HG02884 (cell line): ENCODE measurements at regions not wholly inside any gene's neighbourhood (a gene's known extent, or its start where the extent isn't known, plus 50 kb on each side); places are given as distances from the start of the nearest gene placed in this dataset.
"Not testable (repeated sequence)": the region's sequence is repeated elsewhere in the genome, so short reads cannot be mapped to it uniquely, and the experiment has no call there.

ENCODE experiments used
- ATAC-seq: cut with Tn5 transposase; IDR thresholded peaks from one replicate; pipeline ENCODE4 v1.9.1; 2021; ENCODE audit warnings: mild to moderate bottlenecking, moderate library complexity; ENCODE audit not compliant: unreplicated experiment

GRCh38 chr17:16844669-16845068, 127.2 kb downstream of the TNFRSF13B start:
- ATAC-seq, result not testable (repeated sequence)

- ATAC-seq, result not testable (repeated sequence)
Observed at GRCh38 chr17:16843511-16843910, 128.4 kb downstream of the TNFRSF13B start.

- ATAC-seq, result not testable (repeated sequence)
Observed at GRCh38 chr17:16842346-16842745, 129.6 kb downstream of the TNFRSF13B start.

GRCh38 chr17:16841896-16842295, 130.0 kb downstream of the TNFRSF13B start:
- ATAC-seq, result not testable (repeated sequence)

GRCh38 chr17:16840219-16840618, 131.7 kb downstream of the TNFRSF13B start:
- ATAC-seq, result not testable (repeated sequence)

- not testable (repeated sequence) for ATAC-seq
Observed at GRCh38 chr17:16839242-16840175, 132.4 kb downstream of the TNFRSF13B start.

- ATAC-seq, result not testable (repeated sequence)
Observed at GRCh38 chr17:16838795-16839194, 133.1 kb downstream of the TNFRSF13B start.

- ATAC-seq, result not testable (repeated sequence)
Observed at GRCh38 chr17:16838287-16838686, 133.6 kb downstream of the TNFRSF13B start.

- ATAC-seq, result not testable (repeated sequence)
Observed at GRCh38 chr17:16837468-16838266, 134.3 kb downstream of the TNFRSF13B start.

GRCh38 chr17:16836315-16836915, 135.5 kb downstream of the TNFRSF13B start:
- ATAC-seq, result not testable (repeated sequence)

GRCh38 chr17:16833517-16833916, 138.4 kb downstream of the TNFRSF13B start:
- ATAC-seq, result not testable (repeated sequence)

GRCh38 chr17:16832853-16833252, 139.1 kb downstream of the TNFRSF13B start:
- ATAC-seq, result not testable (repeated sequence)

- not testable (repeated sequence) for ATAC-seq
Observed at GRCh38 chr17:16832206-16832605, 139.7 kb downstream of the TNFRSF13B start.

- not testable (repeated sequence) for ATAC-seq
Observed at GRCh38 chr17:16830770-16831169, 140.7 kb downstream of the CCDC144A start.

- ATAC-seq, result not testable (repeated sequence)
Observed at GRCh38 chr17:16830219-16830618, 140.2 kb downstream of the CCDC144A start.
